Cardiac muscle cell (in vitro differentiated cells and primary cell): ENCODE measurements at regions not wholly inside any gene's neighbourhood (a gene's known extent, or its start where the extent isn't known, plus 50 kb on each side); places are given as distances from the start of the nearest gene placed in this dataset.

Source experiments
- DNase-seq, 2 donors: peaks; one replicate each; pipeline versions ENCODE4 v3.0.0 to v3.0.0-alpha.2; 2010 to 2017; ENCODE audit warnings: low read depth in 1 of 2, low spot score in 1 of 2
- H3K27ac ChIP-seq: fragments of 200-600 bp; sonication (generic); 2 replicates; pipeline ENCODE4 v1.5.1; 2016
- H3K27me3 ChIP-seq: fragments of 200-600 bp; sonication (generic); 2 replicates; pipeline ENCODE4 v1.6.0; 2016; ENCODE audit warnings: control low read depth
- H3K36me3 ChIP-seq: fragments of 200-600 bp; sonication (generic); 2 replicates; pipeline ENCODE4 v1.5.1; 2016; ENCODE audit warnings: control low read depth
- H3K4me1 ChIP-seq: fragments of 200-600 bp; sonication (generic); 2 replicates; pipeline ENCODE4 v1.8.1; 2017; ENCODE audit warnings: low read depth, mild to moderate bottlenecking, mixed run types
- H3K4me3 ChIP-seq: fragments of 200-600 bp; sonication (generic); 2 replicates; pipeline ENCODE4 v1.5.1; 2016; ENCODE audit warnings: mild to moderate bottlenecking
- H3K9me3 ChIP-seq: fragments of 200-600 bp; sonication (generic); 2 replicates; pipeline ENCODE4 v1.5.1; 2017; ENCODE audit warnings: low read depth, mild to moderate bottlenecking, control low read depth
- CTCF ChIP-seq: IDR thresholded peaks from 2 replicates; pipeline ENCODE4 v1.5.1; 2012; ENCODE audit warnings: low read depth, mild to moderate bottlenecking, low read length

GRCh38 chr1:58338081-58338480 lies 208.4 kb downstream of the OMA1 start:
- Histone ChIP-seq H3K27ac (no peak overlapping the region), H3K4me3 (no peak overlapping the region), H3K9me3 (no peaks in the 10 kb centered on the region), H3K36me3 (no peaks in the 10 kb centered on the region), H3K4me1 (no peaks in the 10 kb centered on the region), H3K27me3 (no peaks in the 10 kb centered on the region)
- DNase-seq = no peak
- TF ChIP-seq CTCF = no peak

GRCh38 chr1:58333511-58333910 lies 213.0 kb downstream of the OMA1 start:
- Histone ChIP-seq H3K4me3 (no peak overlapping the region), H3K4me1 (no peaks in the 10 kb centered on the region), H3K27ac (no peak overlapping the region), H3K36me3 (no peaks in the 10 kb centered on the region), H3K9me3 (no peaks in the 10 kb centered on the region), H3K27me3 (no peaks in the 10 kb centered on the region)
- no peak for DNase-seq
- TF ChIP-seq CTCF = no peak

- no peak for TF ChIP-seq CTCF
Observed at GRCh38 chr1:58331156-58331555, 215.4 kb downstream of the OMA1 start.

GRCh38 chr1:58325866-58326265 lies 220.7 kb downstream of the OMA1 start:
- Histone ChIP-seq H3K27ac (no peak overlapping the region), H3K4me3 (no peak overlapping the region), H3K4me1 (no peaks in the 10 kb centered on the region), H3K36me3 (no peaks in the 10 kb centered on the region), H3K9me3 (no peaks in the 10 kb centered on the region), H3K27me3 (no peaks in the 10 kb centered on the region)
- TF ChIP-seq CTCF = no peak
- DNase-seq = no peak

More at GRCh38 chr1:58331156-58331555, 215.4 kb downstream of the OMA1 start:
- Histone ChIP-seq H3K4me3 (no peak overlapping the region), H3K36me3 (no peaks in the 10 kb centered on the region), H3K27me3 (no peaks in the 10 kb centered on the region), H3K9me3 (no peaks in the 10 kb centered on the region), H3K4me1 (no peaks in the 10 kb centered on the region), H3K27ac (no peak overlapping the region)
- DNase-seq = peak in 1 of 2 donors; percentile 4

- H3K4me3 ChIP-seq = no peak overlapping the region
- no peak overlapping the region for H3K27ac ChIP-seq
- no peak for DNase-seq
- no peaks in the 10 kb centered on the region for H3K27me3 ChIP-seq
- H3K36me3 ChIP-seq = no peaks in the 10 kb centered on the region
- no peaks in the 10 kb centered on the region for H3K9me3 ChIP-seq
- TF ChIP-seq CTCF = no peak
- H3K4me1 ChIP-seq = no peaks in the 10 kb centered on the region
Observed at GRCh38 chr1:58324558-58324957, 222.0 kb downstream of the OMA1 start.
